ENCODE measurements at regions not wholly inside any gene's neighbourhood (a gene's known extent, or its start where the extent isn't known, plus 50 kb on each side); places are given as distances from the start of the nearest gene placed in this dataset.
A peak's percentile ranks its signal among the peaks of the same experiment; 100 is the strongest.

- H3K9ac ChIP-seq (ENCODE audit: low read depth, low read length): no peak overlapping the region
- H3K4me3 ChIP-seq (ENCODE audit: low read length): no peak overlapping the region
- no peaks in the 10 kb centered on the region for H3K9me3 ChIP-seq (ENCODE audit: insufficient read depth, low read depth, low read length)
- H3K27me3 ChIP-seq (ENCODE audit: insufficient read depth, low read length): no peaks in the 10 kb centered on the region
- no peak overlapping the region for H3K27ac ChIP-seq (ENCODE audit: low read length)
- H3K36me3 ChIP-seq (ENCODE audit: insufficient read depth, low read depth, low read length): no peaks in the 10 kb centered on the region
- H3K4me1 ChIP-seq (ENCODE audit: insufficient read depth, low read length): peaks cover 4% of the 10 kb centered on the region; the same call in 1 of the 2 replicates
These were observed 55.2 kb upstream of the TARBP1 start for GRCh38 chr1:234533975-234534876.

GRCh38 chr1:234533034-234533891 lies 54.3 kb upstream of the TARBP1 start:
- no peak overlapping the region for H3K4me3 ChIP-seq (ENCODE audit: low read length)

GRCh38 chr1:234532503-234532922 lies 53.5 kb upstream of the TARBP1 start:
- Histone ChIP-seq H3K36me3 (ENCODE audit: insufficient read depth, low read depth, low read length) (no peaks in the 10 kb centered on the region), H3K4me3 (ENCODE audit: low read length) (no peak overlapping the region), H3K9ac (ENCODE audit: low read depth, low read length) (no peak overlapping the region), H3K9me3 (ENCODE audit: insufficient read depth, low read depth, low read length) (no peaks in the 10 kb centered on the region), H3K27ac (ENCODE audit: low read length) (no peak overlapping the region), H3K4me1 (ENCODE audit: insufficient read depth, low read length) (peaks cover 4% of the 10 kb centered on the region; the same call in 1 of the 2 replicates), H3K27me3 (ENCODE audit: insufficient read depth, low read length) (no peaks in the 10 kb centered on the region)

More at GRCh38 chr1:234533034-234533891, 54.3 kb upstream of the TARBP1 start:
- Histone ChIP-seq H3K9ac (ENCODE audit: low read depth, low read length) (no peak overlapping the region), H3K27me3 (ENCODE audit: insufficient read depth, low read length) (no peaks in the 10 kb centered on the region), H3K9me3 (ENCODE audit: insufficient read depth, low read depth, low read length) (no peaks in the 10 kb centered on the region), H3K4me1 (ENCODE audit: insufficient read depth, low read length) (peaks cover 4% of the 10 kb centered on the region; the same call in 1 of the 2 replicates), H3K36me3 (ENCODE audit: insufficient read depth, low read depth, low read length) (no peaks in the 10 kb centered on the region), H3K27ac (ENCODE audit: low read length) (no peak overlapping the region)

- Histone ChIP-seq H3K27ac (ENCODE audit: low read length) (no peak overlapping the region), H3K4me1 (ENCODE audit: insufficient read depth, low read length) (peaks cover 4% of the 10 kb centered on the region; the same call in 1 of the 2 replicates), H3K9ac (ENCODE audit: low read depth, low read length) (peak overlapping the region; percentile 20; the same call in 1 of the 2 replicates), H3K27me3 (ENCODE audit: insufficient read depth, low read length) (no peaks in the 10 kb centered on the region), H3K36me3 (ENCODE audit: insufficient read depth, low read depth, low read length) (no peaks in the 10 kb centered on the region), H3K9me3 (ENCODE audit: insufficient read depth, low read depth, low read length) (no peaks in the 10 kb centered on the region), H3K4me3 (ENCODE audit: low read length) (no peak overlapping the region)
These were observed 52.2 kb upstream of the TARBP1 start for GRCh38 chr1:234531151-234531635.

GRCh38 chr1:234530672-234531071 lies 51.7 kb upstream of the TARBP1 start:
- Histone ChIP-seq H3K9ac (ENCODE audit: low read depth, low read length) (no peak overlapping the region), H3K9me3 (ENCODE audit: insufficient read depth, low read depth, low read length) (no peaks in the 10 kb centered on the region), H3K4me1 (ENCODE audit: insufficient read depth, low read length) (peaks cover 4% of the 10 kb centered on the region; the same call in 1 of the 2 replicates), H3K27me3 (ENCODE audit: insufficient read depth, low read length) (no peaks in the 10 kb centered on the region), H3K36me3 (ENCODE audit: insufficient read depth, low read depth, low read length) (no peaks in the 10 kb centered on the region), H3K4me3 (ENCODE audit: low read length) (no peak overlapping the region), H3K27ac (ENCODE audit: low read length) (no peak overlapping the region)

- no peaks in the 10 kb centered on the region for H3K36me3 ChIP-seq (ENCODE audit: insufficient read depth, low read depth, low read length)
- no peak overlapping the region for H3K27ac ChIP-seq (ENCODE audit: low read length)
- peaks cover 4% of the 10 kb centered on the region; the same call in 1 of the 2 replicates for H3K4me1 ChIP-seq (ENCODE audit: insufficient read depth, low read length)
- H3K9me3 ChIP-seq (ENCODE audit: insufficient read depth, low read depth, low read length): no peaks in the 10 kb centered on the region
- H3K9ac ChIP-seq (ENCODE audit: low read depth, low read length): no peak overlapping the region
- no peak overlapping the region for H3K4me3 ChIP-seq (ENCODE audit: low read length)
- H3K27me3 ChIP-seq (ENCODE audit: insufficient read depth, low read length): no peaks in the 10 kb centered on the region
These were observed 50.9 kb upstream of the TARBP1 start for GRCh38 chr1:234529950-234530237.

- Histone ChIP-seq H3K36me3 (ENCODE audit: insufficient read depth, low read depth, low read length) (no peaks in the 10 kb centered on the region), H3K9ac (ENCODE audit: low read depth, low read length) (no peak overlapping the region), H3K4me3 (ENCODE audit: low read length) (no peak overlapping the region), H3K27ac (ENCODE audit: low read length) (no peak overlapping the region), H3K4me1 (ENCODE audit: insufficient read depth, low read length) (peaks cover 4% of the 10 kb centered on the region; the same call in 1 of the 2 replicates), H3K9me3 (ENCODE audit: insufficient read depth, low read depth, low read length) (no peaks in the 10 kb centered on the region), H3K27me3 (ENCODE audit: insufficient read depth, low read length) (no peaks in the 10 kb centered on the region)
These were observed 50.3 kb upstream of the TARBP1 start for GRCh38 chr1:234529095-234529949.

Data from iPS-20b (cell line).